SKM-1 (cell line): ENCODE measurements at regions not wholly inside any gene's neighbourhood (a gene's known extent, or its start where the extent isn't known, plus 50 kb on each side); places are given as distances from the start of the nearest gene placed in this dataset.
A peak's percentile ranks its signal among the peaks of the same experiment; 100 is the strongest.
"Not testable (repeated sequence)": the region's sequence is repeated elsewhere in the genome, so short reads cannot be mapped to it uniquely, and the experiment has no call there.

ENCODE experiments used
- DNase-seq: peaks from one replicate; lab custom pipeline; 2025; ENCODE audit not compliant: unreplicated experiment; lab: John Stamatoyannopoulos, UW

DNA sequence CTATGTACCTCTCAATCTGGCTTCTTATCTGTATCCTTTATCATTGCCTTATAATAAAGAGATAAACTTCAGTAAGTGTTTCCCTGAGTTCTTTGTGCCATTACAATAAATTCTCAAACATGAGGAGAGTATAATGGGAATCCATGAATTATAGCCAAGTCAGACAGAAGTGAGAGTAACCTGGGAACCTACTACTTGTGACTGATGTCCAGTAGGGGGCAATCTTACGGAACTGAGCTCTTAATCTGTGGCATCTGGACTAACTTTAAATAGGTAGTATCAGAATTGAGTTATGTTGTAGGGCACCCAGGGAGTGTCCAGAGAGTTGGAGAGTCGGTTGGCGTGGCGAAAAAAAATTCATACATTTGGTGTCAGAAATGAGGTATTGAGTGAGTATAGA, 542.6 kb downstream of the ZBBX start:
- DNase-seq: peak; percentile 30

DNA sequence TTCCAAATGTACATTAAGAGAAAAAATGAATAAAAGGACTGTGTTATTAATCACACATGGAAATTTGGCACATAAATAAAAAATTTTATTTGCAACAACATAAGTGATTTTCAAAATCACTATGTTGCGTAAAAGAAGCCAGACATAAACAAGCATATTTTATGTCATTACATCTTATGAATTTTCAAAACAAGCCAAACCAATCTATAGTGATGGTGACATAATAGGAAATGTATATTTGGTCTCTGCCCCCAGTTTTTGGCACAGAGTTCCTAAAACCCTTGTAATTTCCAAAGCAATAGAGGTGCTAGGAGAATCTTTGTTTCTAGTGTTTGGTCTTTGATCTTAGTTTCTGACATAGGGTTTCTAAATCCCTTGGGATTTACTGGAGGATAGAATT, 543.3 kb downstream of the ZBBX start:
- no peak for DNase-seq

- DNase-seq: no peak
These were observed 550.2 kb downstream of the ZBBX start for GRCh38 chr3:166829896-166830295.

- DNase-seq: no peak
These were observed 561.6 kb downstream of the ZBBX start for GRCh38 chr3:166818464-166818863.

DNA sequence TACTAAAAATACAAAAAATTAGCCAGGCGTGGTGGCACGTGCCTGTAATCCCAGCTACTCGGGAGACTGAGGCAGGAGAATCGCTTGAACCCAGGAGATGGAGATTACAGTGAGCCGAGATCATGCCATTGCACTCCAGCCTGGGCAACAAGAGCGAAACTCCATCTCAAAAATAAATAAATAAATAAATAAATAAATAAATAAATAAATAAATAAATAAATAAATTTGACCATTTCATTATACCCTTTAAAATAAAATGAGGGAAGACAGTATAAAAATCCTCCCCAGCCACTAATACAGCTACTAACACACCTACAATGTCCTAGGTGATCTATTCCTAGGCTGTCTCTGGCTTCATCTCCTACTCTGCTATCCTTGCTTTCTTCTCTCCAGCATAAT, 562.8 kb downstream of the ZBBX start:
- DNase-seq: not testable (repeated sequence)

DNA sequence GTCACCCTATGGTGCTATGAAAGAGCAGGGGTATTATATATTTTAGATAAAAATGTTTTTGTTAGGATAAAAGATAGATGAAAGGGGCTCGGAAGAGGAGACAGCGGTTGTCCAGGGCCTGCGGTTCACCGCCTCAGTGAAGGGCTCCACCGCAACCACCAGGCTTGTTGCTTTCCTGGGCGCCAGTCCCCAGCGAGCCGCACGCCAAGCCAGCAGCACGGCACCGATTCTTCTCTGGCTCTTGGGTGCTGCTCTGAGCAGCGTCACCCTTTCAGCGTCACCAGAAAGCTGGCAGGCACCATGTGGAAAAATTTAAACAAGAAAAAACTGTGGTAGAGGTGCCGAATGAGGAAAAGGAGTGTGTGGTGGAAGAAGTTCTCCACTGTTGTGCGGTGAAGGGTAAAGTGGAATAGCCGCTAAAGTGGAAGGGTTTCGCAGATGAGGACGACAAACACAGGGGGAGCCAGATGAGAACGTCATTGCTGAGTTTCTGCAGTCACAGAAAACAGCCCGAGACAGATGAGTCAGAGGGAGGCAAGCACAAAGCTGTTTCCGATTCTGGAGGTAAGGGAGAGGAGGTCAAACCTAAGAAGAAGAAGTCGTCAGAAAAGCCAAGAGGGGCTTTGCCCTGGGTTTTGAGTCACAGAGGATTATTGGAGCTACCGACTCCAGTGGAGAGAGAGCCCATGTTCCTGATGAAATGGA, 569.2 kb downstream of the ZBBX start:
- DNase-seq: no peak

DNA sequence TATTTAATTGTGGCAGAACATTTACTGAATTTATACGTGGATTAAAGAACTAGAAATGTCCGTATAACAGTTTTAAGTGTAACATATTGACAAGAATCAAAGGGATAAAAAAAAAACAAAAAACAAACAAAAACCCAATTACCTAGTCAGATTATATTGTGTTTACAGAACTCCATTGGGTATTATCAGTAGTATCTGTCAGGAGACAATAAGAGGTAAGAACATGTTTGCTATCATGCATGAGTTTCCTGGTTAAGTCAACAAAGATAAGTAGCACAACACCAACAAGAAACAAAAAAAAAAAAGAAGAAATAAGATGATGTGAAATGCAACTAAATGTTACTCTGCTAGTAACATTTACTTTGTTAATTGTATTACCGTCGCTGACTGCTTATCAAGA, 570.6 kb downstream of the ZBBX start:
- DNase-seq: no peak

GRCh38 chr3:166788936-166789335, 591.2 kb downstream of the ZBBX start:
- DNase-seq: no peak

GRCh38 chr3:166785876-166786275, 594.2 kb downstream of the ZBBX start:
- DNase-seq: no peak

DNA sequence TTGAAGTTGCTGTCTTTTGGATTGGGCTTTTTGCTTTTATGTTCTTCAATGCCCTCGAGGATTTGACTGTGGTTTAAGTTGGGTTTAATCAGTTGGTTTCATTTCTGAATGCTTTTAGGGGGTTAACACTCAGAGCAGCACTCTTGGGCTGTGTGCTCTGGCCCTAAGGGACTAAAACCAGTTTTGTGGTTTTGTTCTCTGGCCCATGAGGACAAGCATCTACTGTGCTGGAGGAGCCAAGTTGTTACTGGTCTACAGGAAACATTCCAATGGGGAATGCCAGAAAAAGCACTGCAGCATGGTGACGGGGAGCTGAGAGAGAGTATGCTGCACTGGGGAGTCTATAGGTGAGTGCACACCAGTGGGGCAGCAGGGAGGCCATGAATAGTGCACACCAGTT, 596.9 kb downstream of the ZBBX start:
- DNase-seq: no peak

GRCh38 chr3:166764698-166765318, 615.3 kb downstream of the ZBBX start:
- no peak for DNase-seq

- no peak for DNase-seq
These were observed 620.2 kb downstream of the ZBBX start for GRCh38 chr3:166759736-166760513.

DNA sequence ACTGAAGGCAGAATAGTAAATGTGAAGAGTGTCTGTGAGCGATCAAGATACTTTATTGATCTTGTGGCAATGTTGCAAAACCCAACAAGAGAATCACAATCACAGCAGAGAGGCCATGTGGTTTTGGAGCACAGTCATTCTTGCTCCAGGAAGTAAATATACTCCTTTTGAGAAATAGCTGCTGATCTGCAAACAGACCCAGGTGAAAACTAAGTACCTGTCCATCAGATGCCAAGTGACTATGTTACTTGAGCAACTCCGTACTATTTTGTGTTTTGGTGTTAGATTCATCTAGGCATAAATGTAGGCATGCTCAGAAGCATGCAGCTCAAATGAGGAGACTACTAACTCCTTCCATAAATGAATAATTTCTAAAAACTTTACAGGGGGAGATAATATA, 627.9 kb downstream of the ZBBX start:
- no peak for DNase-seq

DNA sequence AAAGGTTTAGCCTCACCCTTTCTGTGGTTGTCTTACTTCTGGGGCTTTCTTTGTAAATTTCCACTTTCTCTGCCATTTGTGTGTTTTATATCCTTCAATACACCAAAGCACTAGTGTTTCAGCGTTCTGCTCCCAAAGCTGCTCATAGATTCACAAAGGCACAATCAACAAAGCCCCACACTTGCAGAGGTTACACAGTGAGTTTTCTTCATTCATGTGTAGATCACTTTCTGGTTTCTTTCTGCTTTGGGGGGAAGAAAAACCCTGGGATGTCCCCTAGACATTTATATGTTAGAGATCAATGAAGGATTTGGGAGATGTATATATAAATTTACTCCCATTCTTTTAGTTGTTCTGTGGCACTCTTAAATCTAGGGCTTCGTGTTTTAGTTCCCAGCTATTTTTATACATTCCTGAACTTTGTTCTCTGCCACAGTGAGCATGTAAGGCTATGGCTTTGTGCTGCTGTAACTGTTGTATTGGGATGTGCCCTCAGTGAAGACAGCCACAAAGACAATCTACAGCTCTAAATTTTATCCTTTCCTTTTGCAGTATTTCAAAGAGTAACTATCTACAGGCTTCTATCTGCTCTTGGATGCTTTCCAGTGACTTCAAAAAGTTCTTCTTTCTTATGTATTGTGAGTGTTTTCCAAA, 636.5 kb downstream of the ZBBX start:
- no peak for DNase-seq

DNA sequence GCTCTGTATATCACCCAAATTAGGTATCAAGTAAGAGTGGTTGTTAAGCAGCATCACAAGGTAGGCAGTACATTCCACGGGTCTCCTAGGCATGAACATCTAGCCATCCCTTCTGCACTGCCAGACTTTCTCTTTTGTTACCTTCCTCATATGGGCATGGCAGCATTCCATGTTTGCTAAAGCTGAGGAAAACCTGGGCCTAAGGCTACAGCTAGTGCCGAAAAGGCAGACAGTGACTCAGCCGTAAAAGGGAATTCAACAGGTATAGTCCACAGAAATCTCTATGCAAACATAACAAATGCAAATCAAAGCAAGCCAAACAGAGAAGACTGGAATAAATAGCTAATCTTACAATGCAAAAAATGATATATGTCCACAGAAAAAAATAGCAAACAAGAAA, 645.4 kb downstream of the ZBBX start:
- no peak for DNase-seq

GRCh38 chr3:166731701-166732100, 648.4 kb downstream of the ZBBX start:
- DNase-seq: no peak

DNA sequence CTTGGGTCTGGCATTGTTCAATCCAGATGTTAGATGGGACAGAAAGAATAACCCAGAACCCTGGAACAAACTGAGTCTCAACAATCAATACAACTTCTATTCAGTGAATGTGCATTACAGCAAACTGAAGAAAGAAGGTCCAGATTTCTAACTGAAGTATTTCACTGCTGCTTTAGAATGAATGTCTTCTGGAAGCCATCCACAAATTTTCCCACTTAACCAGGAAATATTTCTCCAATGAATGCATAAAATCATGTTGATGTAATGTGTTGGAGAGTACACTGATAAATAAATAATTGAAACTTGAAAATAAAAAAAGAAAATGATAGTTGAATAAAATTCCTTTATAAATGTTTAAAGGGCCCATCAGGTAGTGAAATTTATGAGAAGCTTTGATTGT, 658.6 kb downstream of the ZBBX start:
- DNase-seq: no peak

DNA sequence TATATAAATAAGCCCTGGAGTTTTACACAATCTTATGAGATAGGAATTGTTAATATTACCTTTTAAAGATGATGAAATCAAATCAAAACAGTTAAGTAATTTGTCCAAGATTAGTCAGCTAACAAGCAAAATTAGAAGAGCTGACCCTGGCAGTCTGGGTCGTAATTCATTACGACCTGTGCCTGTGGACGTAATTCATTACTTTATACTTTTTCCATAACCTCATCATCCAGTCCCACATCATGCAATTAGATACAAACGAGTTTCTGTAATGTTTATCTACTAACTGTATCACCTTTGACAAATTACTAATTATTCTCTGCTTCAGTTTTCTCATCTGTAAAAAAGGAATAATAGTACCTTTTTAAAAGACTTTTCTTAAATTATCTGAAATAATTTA, 665.9 kb downstream of the ZBBX start:
- DNase-seq: no peak

DNA sequence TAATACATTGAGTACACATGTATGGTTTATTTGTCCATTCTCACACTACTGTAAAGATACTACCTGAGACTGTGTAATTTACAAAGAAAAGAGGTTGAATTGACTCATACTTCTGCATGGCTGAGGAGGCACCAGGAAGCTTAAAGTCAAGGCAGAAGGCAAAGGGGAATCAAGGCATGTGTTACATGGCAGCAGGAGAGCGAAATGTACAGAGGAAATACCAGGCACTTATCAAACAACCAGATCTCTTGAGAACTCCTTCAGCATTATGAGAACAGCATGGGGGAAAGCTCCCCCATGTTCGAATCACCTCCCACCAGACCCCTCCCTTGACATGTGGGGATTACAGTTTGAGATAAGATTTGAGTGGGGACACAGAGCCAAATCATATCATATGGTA, 666.3 kb downstream of the ZBBX start:
- DNase-seq: no peak

DNA sequence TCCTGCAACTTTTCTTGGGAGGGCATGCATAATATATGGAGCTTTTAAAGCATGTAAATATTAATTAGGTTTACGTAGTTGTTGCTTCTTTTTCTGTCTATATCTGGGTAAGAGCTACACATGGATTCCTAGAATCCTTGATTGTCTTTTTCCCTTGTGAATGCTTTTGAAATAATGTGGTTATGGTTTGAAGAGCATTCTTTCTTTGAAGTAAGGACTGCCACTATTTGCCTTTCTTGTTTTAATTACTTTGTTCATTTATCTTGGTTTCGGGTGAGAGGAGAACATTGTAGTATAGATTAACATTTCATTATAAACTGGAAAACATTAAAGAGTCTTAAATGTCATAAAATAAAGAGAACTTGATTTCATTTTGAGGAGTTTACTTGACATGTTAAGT, 674.0 kb downstream of the ZBBX start:
- DNase-seq: no peak

DNA sequence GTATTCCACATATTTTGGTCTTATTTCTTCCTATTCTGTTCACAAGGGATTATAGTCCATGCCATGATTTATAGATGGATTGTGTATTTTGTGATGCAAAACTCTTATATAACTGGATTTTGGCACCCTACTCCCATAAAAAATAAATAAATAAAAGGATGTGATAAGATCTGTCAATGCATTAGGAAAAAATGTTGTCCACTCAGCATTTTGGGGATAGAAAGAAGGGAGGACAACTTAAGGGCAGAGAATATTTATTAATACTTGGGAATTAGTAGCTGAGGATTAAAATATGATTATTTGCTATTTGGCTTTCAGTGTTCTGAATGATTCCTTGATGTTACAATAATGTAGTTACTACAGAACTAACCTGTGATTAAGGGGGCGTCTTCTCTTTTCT, 682.6 kb downstream of the ZBBX start:
- DNase-seq: no peak

DNA sequence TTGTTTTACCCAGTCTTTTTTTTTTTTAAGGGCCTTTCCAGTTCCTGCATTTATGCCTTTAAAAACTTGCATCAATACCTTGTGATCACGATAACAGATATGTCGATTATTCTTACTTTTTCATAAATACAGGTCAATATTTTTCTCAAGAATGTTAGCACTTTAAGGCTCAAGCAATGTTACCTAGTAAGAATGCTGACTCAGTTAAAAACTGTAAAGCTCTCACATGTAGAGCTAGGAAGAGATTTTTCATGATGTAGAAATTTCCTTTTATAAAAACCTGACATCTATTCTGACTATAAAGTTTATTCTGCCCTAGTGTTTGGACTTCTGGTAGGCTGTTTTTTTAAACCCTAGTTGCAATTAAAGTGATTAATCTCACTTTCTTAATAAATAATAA, 684.0 kb downstream of the ZBBX start:
- no peak for DNase-seq
